ENCODE measurements at regions not wholly inside any gene's neighbourhood (a gene's known extent, or its start where the extent isn't known, plus 50 kb on each side); places are given as distances from the start of the nearest gene placed in this dataset.

- DNase-seq (ENCODE audit: low read depth) = no peak
- no peak overlapping the region for H3K4me3 ChIP-seq (ENCODE audit: low read depth, low read length)
- TF ChIP-seq, protein P1, sequence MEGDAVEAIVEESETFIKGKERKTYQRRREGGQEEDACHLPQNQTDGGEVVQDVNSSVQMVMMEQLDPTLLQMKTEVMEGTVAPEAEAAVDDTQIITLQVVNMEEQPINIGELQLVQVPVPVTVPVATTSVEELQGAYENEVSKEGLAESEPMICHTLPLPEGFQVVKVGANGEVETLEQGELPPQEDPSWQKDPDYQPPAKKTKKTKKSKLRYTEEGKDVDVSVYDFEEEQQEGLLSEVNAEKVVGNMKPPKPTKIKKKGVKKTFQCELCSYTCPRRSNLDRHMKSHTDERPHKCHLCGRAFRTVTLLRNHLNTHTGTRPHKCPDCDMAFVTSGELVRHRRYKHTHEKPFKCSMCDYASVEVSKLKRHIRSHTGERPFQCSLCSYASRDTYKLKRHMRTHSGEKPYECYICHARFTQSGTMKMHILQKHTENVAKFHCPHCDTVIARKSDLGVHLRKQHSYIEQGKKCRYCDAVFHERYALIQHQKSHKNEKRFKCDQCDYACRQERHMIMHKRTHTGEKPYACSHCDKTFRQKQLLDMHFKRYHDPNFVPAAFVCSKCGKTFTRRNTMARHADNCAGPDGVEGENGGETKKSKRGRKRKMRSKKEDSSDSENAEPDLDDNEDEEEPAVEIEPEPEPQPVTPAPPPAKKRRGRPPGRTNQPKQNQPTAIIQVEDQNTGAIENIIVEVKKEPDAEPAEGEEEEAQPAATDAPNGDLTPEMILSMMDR (conservative IDR thresholded peaks at IDR 0.05; ENCODE audit: low read depth, low read length) = no peak
Observed at GRCh38 chr7:35747611-35748010, 52.7 kb upstream of the HERPUD2 start.

GRCh38 chr7:35748371-35748770 lies 52.5 kb upstream of the SEPTIN7 start:
- no peak overlapping the region for H3K4me3 ChIP-seq (ENCODE audit: low read depth, low read length)
- TF ChIP-seq, protein P1 (conservative IDR thresholded peaks at IDR 0.05; ENCODE audit: low read depth, low read length) = no peak
- peak; percentile 46 for DNase-seq (ENCODE audit: low read depth)

DNA sequence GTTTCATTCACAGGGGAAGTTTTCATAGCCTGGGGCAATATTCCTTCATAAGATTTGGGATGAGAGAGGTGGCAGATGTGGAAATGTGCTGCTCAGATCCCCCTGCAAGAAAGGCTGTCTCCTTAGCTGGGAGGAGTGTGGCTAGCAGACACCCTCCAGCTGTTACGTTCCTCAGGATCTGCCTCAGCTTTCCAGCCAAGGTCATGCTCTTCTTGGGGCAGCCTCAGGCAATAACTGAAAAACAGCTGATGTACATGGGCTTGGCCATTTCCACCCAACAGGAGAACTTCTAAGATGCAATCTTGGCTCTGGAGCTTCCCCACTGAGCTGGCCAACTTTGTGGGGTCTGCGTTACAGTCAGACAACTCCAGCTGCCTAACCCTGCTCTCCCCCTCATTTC lies 51.3 kb upstream of the SEPTIN7 start:
- no peak overlapping the region for H3K4me3 ChIP-seq (ENCODE audit: low read depth, low read length)
- peak; percentile 23 for DNase-seq (ENCODE audit: low read depth)
- TF ChIP-seq, protein P1 (conservative IDR thresholded peaks at IDR 0.05; ENCODE audit: low read depth, low read length) = no peak

Measured in choroid plexus epithelial cell (primary cell).